ENCODE measurements at regions not wholly inside any gene's neighbourhood (a gene's known extent, or its start where the extent isn't known, plus 50 kb on each side); places are given as distances from the start of the nearest gene placed in this dataset.

GRCh38 chr2:216284708-216285107 is 87.6 kb downstream of the MARCHF4 start:
- no peaks in the 10 kb centered on the region for H3K9me3 Mint-ChIP-seq (ENCODE audit: unreplicated experiment)
- no peak for TF ChIP-seq CTCF (IDR thresholded peaks at IDR 0.05; ENCODE audit: insufficient read depth in 1 of 2, low read depth in 1 of 2, low read length in 1 of 2, severe bottlenecking in 1 of 2, unreplicated experiment in 1 of 2)
- POLR2A ChIA-PET: no interaction called here
- H3K36me3 Mint-ChIP-seq (ENCODE audit: insufficient read depth, unreplicated experiment): no peaks in the 10 kb centered on the region
- H3K4me1 Mint-ChIP-seq (ENCODE audit: low read depth, unreplicated experiment): peaks cover 6% of the 10 kb centered on the region
- no peaks in the 10 kb centered on the region; the same call in 1 of the 2 replicates for H3K27me3 ChIP-seq (replicated peaks; ENCODE audit: control insufficient read depth, insufficient read depth, low read length)
- H3K9me3 ChIP-seq: no peaks in the 10 kb centered on the region
- no peaks in the 10 kb centered on the region for H3K36me3 ChIP-seq (ENCODE audit: control insufficient read depth, insufficient read depth, low read length)
- DNase-seq: no peak
- no peak overlapping the region for H3K4me3 Mint-ChIP-seq (ENCODE audit: unreplicated experiment)
- H3K4me3 ChIP-seq (ENCODE audit: low read depth, low read length): no peak overlapping the region
- BruUV-seq (replicated peaks): no TSS peak
- H3K4me1 ChIP-seq: no peaks in the 10 kb centered on the region
- no peak overlapping the region for H3K27ac Mint-ChIP-seq (ENCODE audit: unreplicated experiment)
- H3K27me3 Mint-ChIP-seq (ENCODE audit: insufficient read depth, unreplicated experiment): peaks cover 2% of the 10 kb centered on the region
- CTCF ChIA-PET: no interaction called here
- intact Hi-C loops (cut with micrococcal nuclease; ENCODE audit: unreplicated experiment): no loop called here

- intact Hi-C loops (cut with micrococcal nuclease; ENCODE audit: unreplicated experiment): no loop called here
- no TSS peak for BruUV-seq (replicated peaks)
- Histone ChIP-seq H3K36me3 (ENCODE audit: control insufficient read depth, insufficient read depth, low read length) (no peaks in the 10 kb centered on the region), H3K9me3 (no peaks in the 10 kb centered on the region), H3K4me1 (no peaks in the 10 kb centered on the region), H3K4me3 (ENCODE audit: low read depth, low read length) (no peak overlapping the region), H3K27me3 (replicated peaks; ENCODE audit: control insufficient read depth, insufficient read depth, low read length) (no peaks in the 10 kb centered on the region; the same call in 1 of the 2 replicates)
- H3K27ac Mint-ChIP-seq (ENCODE audit: unreplicated experiment): no peak overlapping the region
- TF ChIP-seq CTCF (IDR thresholded peaks at IDR 0.05; ENCODE audit: insufficient read depth in 1 of 2, low read depth in 1 of 2, low read length in 1 of 2, severe bottlenecking in 1 of 2, unreplicated experiment in 1 of 2): peak; percentile 50 to 54
- ChIA-PET POLR2A (no interaction called here), CTCF (no interaction called here)
- H3K36me3 Mint-ChIP-seq (ENCODE audit: insufficient read depth, unreplicated experiment): no peaks in the 10 kb centered on the region
- H3K27me3 Mint-ChIP-seq (ENCODE audit: insufficient read depth, unreplicated experiment): peaks cover 5% of the 10 kb centered on the region
- H3K4me3 Mint-ChIP-seq (ENCODE audit: unreplicated experiment): no peak overlapping the region
- peaks cover 6% of the 10 kb centered on the region for H3K4me1 Mint-ChIP-seq (ENCODE audit: low read depth, unreplicated experiment)
- peak; percentile 48 to 51 for DNase-seq
- H3K9me3 Mint-ChIP-seq (ENCODE audit: unreplicated experiment): no peaks in the 10 kb centered on the region
Observed at GRCh38 chr2:216283038-216283900, 89.0 kb downstream of the MARCHF4 start.

- Histone ChIP-seq H3K4me3 (ENCODE audit: low read depth, low read length) (no peak overlapping the region), H3K36me3 (ENCODE audit: control insufficient read depth, insufficient read depth, low read length) (no peaks in the 10 kb centered on the region), H3K9me3 (no peaks in the 10 kb centered on the region), H3K27me3 (replicated peaks; ENCODE audit: control insufficient read depth, insufficient read depth, low read length) (no peaks in the 10 kb centered on the region; the same call in 1 of the 2 replicates), H3K4me1 (no peaks in the 10 kb centered on the region)
- no peaks in the 10 kb centered on the region for H3K36me3 Mint-ChIP-seq (ENCODE audit: insufficient read depth, unreplicated experiment)
- BruUV-seq (replicated peaks): no TSS peak
- intact Hi-C loops (cut with micrococcal nuclease; ENCODE audit: unreplicated experiment): no loop called here
- peaks cover 2% of the 10 kb centered on the region for H3K4me1 Mint-ChIP-seq (ENCODE audit: low read depth, unreplicated experiment)
- no peak for DNase-seq
- no peak for TF ChIP-seq CTCF (IDR thresholded peaks at IDR 0.05; ENCODE audit: insufficient read depth in 1 of 2, low read depth in 1 of 2, low read length in 1 of 2, severe bottlenecking in 1 of 2, unreplicated experiment in 1 of 2)
- ChIA-PET CTCF (no interaction called here), POLR2A (no interaction called here)
- H3K27ac Mint-ChIP-seq (ENCODE audit: unreplicated experiment): no peak overlapping the region
- no peaks in the 10 kb centered on the region for H3K9me3 Mint-ChIP-seq (ENCODE audit: unreplicated experiment)
- peaks cover 11% of the 10 kb centered on the region for H3K27me3 Mint-ChIP-seq (ENCODE audit: insufficient read depth, unreplicated experiment)
- H3K4me3 Mint-ChIP-seq (ENCODE audit: unreplicated experiment): no peak overlapping the region
Observed at GRCh38 chr2:216281876-216282275, 90.4 kb downstream of the MARCHF4 start.

Measured in Caco-2 (cell line).